ENCODE measurements at regions not wholly inside any gene's neighbourhood (a gene's known extent, or its start where the extent isn't known, plus 50 kb on each side); places are given as distances from the start of the nearest gene placed in this dataset.
"Not testable (repeated sequence)": the region's sequence is repeated elsewhere in the genome, so short reads cannot be mapped to it uniquely, and the experiment has no call there.

- DNase-seq = no peak
Measured at GRCh38 chr2:154963511-154963910, 265.0 kb downstream of the KCNJ3 start.

- DNase-seq = no peak
Measured at GRCh38 chr2:154961676-154962075, 263.2 kb downstream of the KCNJ3 start.

GRCh38 chr2:154960802-154961583 is 262.5 kb downstream of the KCNJ3 start:
- no peak for DNase-seq

GRCh38 chr2:154952346-154952980 is 254.0 kb downstream of the KCNJ3 start:
- no peak for DNase-seq

GRCh38 chr2:154947416-154947815 is 248.9 kb downstream of the KCNJ3 start:
- DNase-seq = not testable (repeated sequence)

- no peak for DNase-seq
Measured at GRCh38 chr2:154945984-154946383, 247.5 kb downstream of the KCNJ3 start.

- no peak for DNase-seq
Measured at GRCh38 chr2:154941379-154941778, 242.9 kb downstream of the KCNJ3 start.

- DNase-seq = no peak
Measured at GRCh38 chr2:154934213-154934612, 235.7 kb downstream of the KCNJ3 start.

GRCh38 chr2:154924531-154924930 is 226.0 kb downstream of the KCNJ3 start:
- DNase-seq = no peak

- no peak for DNase-seq
Measured at GRCh38 chr2:154914561-154914960, 216.1 kb downstream of the KCNJ3 start.

GRCh38 chr2:154912215-154912614 is 213.7 kb downstream of the KCNJ3 start:
- no peak for DNase-seq

GRCh38 chr2:154911729-154912128 is 213.2 kb downstream of the KCNJ3 start:
- DNase-seq = no peak

- DNase-seq = no peak
Measured at GRCh38 chr2:154910701-154911100, 212.2 kb downstream of the KCNJ3 start.

GRCh38 chr2:154908327-154908726 is 209.8 kb downstream of the KCNJ3 start:
- no peak for DNase-seq
